ENCODE measurements at regions not wholly inside any gene's neighbourhood (a gene's known extent, or its start where the extent isn't known, plus 50 kb on each side); places are given as distances from the start of the nearest gene placed in this dataset.

- TF ChIP-seq ZNF791 (tag by site-specific recombination; IDR thresholded peaks at IDR 0.05) (no peak), RBAK (tag by site-specific recombination; IDR thresholded peaks at IDR 0.05) (no peak), ZNF843 (tag by site-specific recombination; IDR thresholded peaks at IDR 0.05) (no peak), ZNF274 (IDR thresholded peaks at IDR 0.05; ENCODE audit: low read length) (no peak), ZNF274 (tag by site-specific recombination; IDR thresholded peaks at IDR 0.05; ENCODE audit: borderline replicate concordance) (no peak)
These were observed 184.7 kb upstream of the JARID2 start for GRCh38 chr6:15061180-15061641.
